Neural progenitor cell (in vitro differentiated cells): ENCODE measurements at regions not wholly inside any gene's neighbourhood (a gene's known extent, or its start where the extent isn't known, plus 50 kb on each side); places are given as distances from the start of the nearest gene placed in this dataset.

Experiments
- EZH2 ChIP-seq: fragments of 200-600 bp; sonication (generic); IDR thresholded peaks from 2 replicates; pipeline ENCODE4 v1.6.1; 2017; ENCODE audit warnings: antibody characterized with exemption, mild to moderate bottlenecking, moderate library complexity
- TF ChIP-seq, protein P1 (sequence below): fragments of 200-600 bp; sonication (generic); IDR thresholded peaks from 2 replicates; pipeline ENCODE4 v1.5.1; 2017; ENCODE audit warnings: antibody characterized with exemption, mild to moderate bottlenecking

DNA sequence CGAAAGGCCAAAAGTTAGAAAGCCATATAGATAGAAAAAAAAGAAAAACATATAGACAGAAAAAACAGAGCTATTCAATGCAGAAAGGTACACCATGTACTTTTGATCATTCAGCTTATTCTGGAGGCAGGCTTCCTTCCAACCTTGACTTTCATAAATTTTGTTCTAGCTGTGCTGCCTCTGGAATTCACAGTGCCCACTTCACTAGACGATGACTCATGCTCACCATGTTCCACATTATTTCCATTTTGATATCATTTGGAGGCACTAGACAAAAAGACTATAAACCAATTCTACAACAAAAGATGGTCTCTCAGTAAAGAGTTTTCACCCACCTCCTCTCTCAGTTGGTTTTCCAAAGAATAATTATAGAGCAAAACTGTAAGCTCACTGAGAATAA lies 229.0 kb upstream of the IPO5 start:
- TF ChIP-seq, protein P1, sequence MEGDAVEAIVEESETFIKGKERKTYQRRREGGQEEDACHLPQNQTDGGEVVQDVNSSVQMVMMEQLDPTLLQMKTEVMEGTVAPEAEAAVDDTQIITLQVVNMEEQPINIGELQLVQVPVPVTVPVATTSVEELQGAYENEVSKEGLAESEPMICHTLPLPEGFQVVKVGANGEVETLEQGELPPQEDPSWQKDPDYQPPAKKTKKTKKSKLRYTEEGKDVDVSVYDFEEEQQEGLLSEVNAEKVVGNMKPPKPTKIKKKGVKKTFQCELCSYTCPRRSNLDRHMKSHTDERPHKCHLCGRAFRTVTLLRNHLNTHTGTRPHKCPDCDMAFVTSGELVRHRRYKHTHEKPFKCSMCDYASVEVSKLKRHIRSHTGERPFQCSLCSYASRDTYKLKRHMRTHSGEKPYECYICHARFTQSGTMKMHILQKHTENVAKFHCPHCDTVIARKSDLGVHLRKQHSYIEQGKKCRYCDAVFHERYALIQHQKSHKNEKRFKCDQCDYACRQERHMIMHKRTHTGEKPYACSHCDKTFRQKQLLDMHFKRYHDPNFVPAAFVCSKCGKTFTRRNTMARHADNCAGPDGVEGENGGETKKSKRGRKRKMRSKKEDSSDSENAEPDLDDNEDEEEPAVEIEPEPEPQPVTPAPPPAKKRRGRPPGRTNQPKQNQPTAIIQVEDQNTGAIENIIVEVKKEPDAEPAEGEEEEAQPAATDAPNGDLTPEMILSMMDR = no peak
- TF ChIP-seq EZH2 = no peak
